K562 (cell line): ENCODE measurements at regions not wholly inside any gene's neighbourhood (a gene's known extent, or its start where the extent isn't known, plus 50 kb on each side); places are given as distances from the start of the nearest gene placed in this dataset.

Experiments
- ATAC-seq: fragments of 200-7000 bp; cut with Tn5 transposase; 3 replicates; pipeline ENCODE4 v1.9.1; 2020; ENCODE audit warnings: moderate library complexity
- BruUV-seq: library from RNA; stranded (reverse); fragments of 400-500 nt; replicated peaks from 2 replicates; lab custom pipeline; 2021; lab: Mats Ljungman, UMichigan
- CTCF ChIA-PET: fragments of 300-600 bp; formaldehyde crosslinking; extraction: SDS; loops from one replicate; lab custom pipeline; 2021; ENCODE audit warnings: low intra/inter-chr PET ratio; lab: Yijun Ruan, JAX
- POLR2A ChIA-PET: fragments of 300-600, 350-650 bp; sonication (Branson Sonifier 250); formaldehyde crosslinking; extraction: SDS; loops from one replicate; lab custom pipeline; 2021; ENCODE audit warnings: antibody characterized with exemption, inconsistent platforms; lab: Yijun Ruan, JAX
- DNase-seq, 4 experiments: peaks; one replicate each; pipeline versions ENCODE4 v3.0.0 to v3.0.0-alpha.2; 2011 to 2018; ENCODE audit warnings: low spot score in 3 of 4, mixed read lengths in 3 of 4; ENCODE audit errors: extremely low read depth in 1 of 4
- FAIRE-seq: peaks from 2 replicates; lab custom pipeline; 2011; peaks lifted over from hg19 to GRCh38; lab: Jason Lieb, UNC
- H2AFZ ChIP-seq: 2 replicates; pipeline ENCODE4 v1.6.0; 2011; ENCODE audit warnings: low read depth, low read length, control low read depth, inconsistent platforms
- H3K27ac ChIP-seq: fragments of 200-600 bp; 3 replicates; pipeline ENCODE4 v1.8.0; 2011; ENCODE audit warnings: low read depth, mild to moderate bottlenecking, control low read depth, inconsistent platforms, low read length, moderate library complexity, mixed read lengths; ENCODE audit errors: extremely low read depth
- H3K27me3 ChIP-seq, 2 experiments: fragments of 300-600 bp in 1 of 2; 2 replicates in 1 of 2; 3 replicates in 1 of 2; pipeline versions ENCODE4 v1.6.0 to v1.8.0; 2011; ENCODE audit warnings: inconsistent platforms in 2 of 2, low read length in 2 of 2, mild to moderate bottlenecking in 1 of 2, mixed read lengths in 1 of 2, moderate library complexity in 1 of 2; ENCODE audit not compliant: control insufficient read depth in 2 of 2, insufficient read depth in 2 of 2
- H3K36me3 ChIP-seq: fragments of 300-600 bp; 3 replicates; pipeline ENCODE4 v1.8.0; 2011; ENCODE audit warnings: mild to moderate bottlenecking, low read length, inconsistent platforms; ENCODE audit not compliant: control insufficient read depth, insufficient read depth
- H3K4me1 ChIP-seq, 2 experiments: fragments of 200-600 bp in 1 of 2; replicated peaks in 1 of 2; 2 replicates in 1 of 2; 3 replicates in 1 of 2; pipeline versions ENCODE4 v1.5.1 to v1.8.0; 2011; ENCODE audit warnings: inconsistent platforms in 2 of 2, low read length in 2 of 2, mild to moderate bottlenecking in 1 of 2, mixed read lengths in 1 of 2, moderate library complexity in 1 of 2; ENCODE audit not compliant: control insufficient read depth in 2 of 2, insufficient read depth in 2 of 2
- H3K4me2 ChIP-seq: 2 replicates; pipeline ENCODE4 v1.6.1; 2011; ENCODE audit warnings: low read length, control low read depth, inconsistent platforms, mixed read lengths; ENCODE audit not compliant: insufficient read depth
- H3K4me3 ChIP-seq: fragments of 200-600 bp; sonication (generic), shearing (Covaris generic); 2 replicates; pipeline ENCODE4 v1.5.1; 2016; ENCODE audit warnings: control low read depth, inconsistent platforms
- H3K79me2 ChIP-seq: fragments of 200-600 bp; 3 replicates; pipeline ENCODE4 v1.8.0; 2011; ENCODE audit warnings: low read length, inconsistent platforms; ENCODE audit not compliant: control insufficient read depth, insufficient read depth
- H3K9ac ChIP-seq, 2 experiments: 2 replicates each; pipeline versions ENCODE4 v1.6.0 to v1.6.1; 2011; ENCODE audit warnings: low read depth in 2 of 2, low read length in 2 of 2, control low read depth in 1 of 2, inconsistent platforms in 1 of 2, mild to moderate bottlenecking in 1 of 2, mixed read lengths in 1 of 2; ENCODE audit not compliant: insufficient read depth in 1 of 2
- H3K9me1 ChIP-seq: one replicate; pipeline ENCODE4 v1.6.0; 2011; ENCODE audit warnings: inconsistent platforms, mild to moderate bottlenecking, low read length, moderate library complexity; ENCODE audit not compliant: control insufficient read depth, insufficient read depth
- H3K9me3 ChIP-seq: replicated peaks from 2 replicates; pipeline ENCODE4 v1.5.1; 2011; ENCODE audit warnings: low read depth, low read length, inconsistent platforms; ENCODE audit not compliant: control insufficient read depth, insufficient read depth
- H4K20me1 ChIP-seq: replicated peaks from 2 replicates; pipeline ENCODE4 v1.6.1; 2011; ENCODE audit warnings: low read length, inconsistent platforms, mixed read lengths; ENCODE audit not compliant: control insufficient read depth, insufficient read depth
- FIP1L1 ChIP-seq: fragments of 200-400 bp; formaldehyde crosslinking; IDR thresholded peaks from 2 replicates; pipeline ENCODE4 v1.6.1; 2018; ENCODE audit warnings: mild to moderate bottlenecking, low read depth, low read length; ENCODE audit not compliant: poor library complexity, severe bottlenecking
- HDAC3 ChIP-seq: fragments of 450-650 bp; IDR thresholded peaks from 2 replicates; pipeline ENCODE4 v1.6.1; 2018; ENCODE audit warnings: borderline replicate concordance, mild to moderate bottlenecking, moderate library complexity; ENCODE audit not compliant: partially characterized antibody
- ID3 ChIP-seq, 2 experiments: fragments of 250-450 bp in 1 of 2; fragments of 450-650 bp in 1 of 2; sonication (Bioruptor Pico) in 1 of 2; IDR thresholded peaks; 2 replicates each; pipeline versions ENCODE4 v1.6.1 to v1.8.0; 2016 to 2021; ENCODE audit warnings: mild to moderate bottlenecking in 2 of 2, moderate library complexity in 2 of 2, missing compliant biosample characterization in 1 of 2, missing genetic modification characterization in 1 of 2
- KLF16 ChIP-seq: IDR thresholded peaks from 2 replicates; pipeline ENCODE4 v1.6.1; 2016; ENCODE audit warnings: antibody characterized with exemption
- SAFB2 ChIP-seq: fragments of 200-400 bp; formaldehyde crosslinking; IDR thresholded peaks from 2 replicates; pipeline ENCODE4 v1.6.1; 2018; ENCODE audit warnings: borderline replicate concordance, low read length, low read depth, moderate library complexity; ENCODE audit not compliant: severe bottlenecking
- TEAD2 ChIP-seq: fragments of 450-650 bp; IDR thresholded peaks from 2 replicates; pipeline ENCODE4 v1.6.1; 2016; ENCODE audit warnings: missing genetic modification characterization, control low read depth, missing compliant biosample characterization
- ZNF41 ChIP-seq: fragments of 250-450 bp; sonication (Bioruptor Pico); conservative IDR thresholded peaks from 2 replicates; pipeline ENCODE4 v1.4.0; 2020; ENCODE audit warnings: mild to moderate bottlenecking
- ZNF445 ChIP-seq: fragments of 250-450 bp; sonication (Bioruptor Pico); IDR thresholded peaks from 2 replicates; pipeline ENCODE4 v1.4.0; 2020; ENCODE audit warnings: low read depth, mild to moderate bottlenecking, moderate library complexity
- WGBS: fragments of 100-300 bp; shearing (Covaris generic); methylation state at CpG from one replicate; pipeline ENCODE4 v1.1.6; 2016; ENCODE audit warnings: low coverage, mixed read lengths; ENCODE audit not compliant: insufficient coverage; ENCODE audit errors: missing lambda C conversion rate; 5-methylcytosine and 5-hydroxymethylcytosine counted together
- in situ Hi-C: fragments of 300-500 bp; cut with MboI; formaldehyde crosslinking; loops from 4 replicates; pipeline ENCODE4 v1.15.0; 2018; ENCODE audit warnings: inconsistent platforms, mixed read lengths
- intact Hi-C: fragments of 100-400 bp; cut with micrococcal nuclease; formaldehyde crosslinking; loops from 2 replicates; pipeline ENCODE4 v1.14.2; 2022

DNA sequence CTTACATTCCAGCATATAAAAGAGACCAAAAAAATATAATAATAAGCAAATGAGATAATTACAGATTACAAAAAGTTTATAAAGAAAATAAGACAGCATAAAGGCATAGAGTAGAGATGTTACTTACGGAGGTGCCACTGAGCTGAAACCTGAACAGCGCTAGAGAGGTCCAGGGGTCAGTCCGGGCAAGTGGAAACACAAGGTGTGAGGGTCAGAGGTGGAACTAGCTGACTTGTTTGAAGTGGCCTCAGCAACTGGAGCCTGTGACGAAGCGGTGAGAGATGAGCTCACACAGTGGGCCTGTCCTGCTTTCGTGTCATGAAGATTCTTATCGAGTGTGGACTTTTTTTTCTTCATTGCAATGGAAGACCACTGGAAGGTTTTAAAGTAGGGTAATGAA lies 288.3 kb upstream of the TANK start:
- intact Hi-C loops, result no loop called here
- H3K4me2 ChIP-seq, result no peak overlapping the region
- FAIRE-seq, result no peak
- CTCF ChIA-PET, result no interaction called here
- no peak for DNase-seq
- TF ChIP-seq SAFB2 (no peak), TEAD2 (no peak), FIP1L1 (no peak), HDAC3 (no peak), ID3 (CRISPR knock-in tag; IDR thresholded peaks at IDR 0.05) (no peak), ID3 (tag; IDR thresholded peaks at IDR 0.05) (no peak), KLF16 (no peak), ZNF41 (CRISPR knock-in tag) (no peak), ZNF445 (CRISPR knock-in tag) (no peak)
- TF ChIP-seq, all 486 proteins: peak for 0
- H3K27ac ChIP-seq, result no peak overlapping the region
- in situ Hi-C loops, result no loop called here
- no peaks in the 10 kb centered on the region for H4K20me1 ChIP-seq
- no peaks in the 10 kb centered on the region for H3K79me2 ChIP-seq
- BruUV-seq, result no TSS peak
- no peaks in the 10 kb centered on the region for H3K36me3 ChIP-seq
- POLR2A ChIA-PET, result no interaction called here
- H3K27me3 ChIP-seq, result no peaks in the 10 kb centered on the region
- no peaks in the 10 kb centered on the region for H3K4me1 ChIP-seq
- no peak overlapping the region for H3K9ac ChIP-seq
- 3% methylated on average over 7 of the region's 7 CpGs for WGBS
- no peaks in the 10 kb centered on the region for H3K9me1 ChIP-seq
- no peak overlapping the region for H2AFZ ChIP-seq
- H3K4me3 ChIP-seq, result no peak overlapping the region
- ATAC-seq, result no peak
- peaks cover 2% of the 10 kb centered on the region; the same call in 1 of the 2 replicates for H3K9me3 ChIP-seq
